ENCODE measurements at regions not wholly inside any gene's neighbourhood (a gene's known extent, or its start where the extent isn't known, plus 50 kb on each side); places are given as distances from the start of the nearest gene placed in this dataset.

DNA sequence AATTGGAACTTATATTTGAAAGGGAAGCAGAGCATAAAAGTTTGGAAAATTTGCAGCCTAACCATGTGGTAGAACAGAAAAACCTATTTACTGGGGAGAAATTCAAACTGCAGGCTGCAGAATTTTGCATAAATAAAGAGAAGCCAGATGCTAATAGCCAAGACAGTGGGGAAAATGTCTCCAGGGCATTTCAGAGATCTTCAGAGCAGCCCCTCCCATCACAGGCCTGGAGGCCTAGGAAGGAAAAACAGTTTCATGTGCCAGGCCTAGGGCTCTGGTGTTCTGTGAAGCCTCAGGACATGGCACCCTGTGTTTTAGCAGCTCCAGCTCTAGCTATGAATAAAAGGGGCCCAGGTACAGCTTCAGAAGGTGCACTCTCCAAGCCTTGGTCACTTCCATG lies 648.7 kb upstream of the FRG1 start:
- no peaks in the 10 kb centered on the region for H4K20me1 ChIP-seq (ENCODE audit: insufficient read depth, low read length)
- no peaks in the 10 kb centered on the region for H3K9me1 ChIP-seq (ENCODE audit: insufficient read depth, low read length)
- no TSS peak for BruUV-seq (replicated peaks)
- TF ChIP-seq, protein P1, sequence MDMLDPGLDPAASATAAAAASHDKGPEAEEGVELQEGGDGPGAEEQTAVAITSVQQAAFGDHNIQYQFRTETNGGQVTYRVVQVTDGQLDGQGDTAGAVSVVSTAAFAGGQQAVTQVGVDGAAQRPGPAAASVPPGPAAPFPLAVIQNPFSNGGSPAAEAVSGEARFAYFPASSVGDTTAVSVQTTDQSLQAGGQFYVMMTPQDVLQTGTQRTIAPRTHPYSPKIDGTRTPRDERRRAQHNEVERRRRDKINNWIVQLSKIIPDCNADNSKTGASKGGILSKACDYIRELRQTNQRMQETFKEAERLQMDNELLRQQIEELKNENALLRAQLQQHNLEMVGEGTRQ (IDR thresholded peaks at IDR 0.05; ENCODE audit: low read depth, low read length): no peak
- TF ChIP-seq RCOR1 (IDR thresholded peaks at IDR 0.05; ENCODE audit: insufficient replicate concordance, low read length) (no peak), RAD21 (IDR thresholded peaks at IDR 0.05; ENCODE audit: low read length) (no peak), BHLHE40 (IDR thresholded peaks at IDR 0.05; ENCODE audit: low read depth, low read length) (no peak), ELK1 (IDR thresholded peaks at IDR 0.05; ENCODE audit: borderline replicate concordance, low read depth, low read length) (no peak), SMC3 (IDR thresholded peaks at IDR 0.05; ENCODE audit: low read depth, low read length) (no peak), CEBPB (IDR thresholded peaks at IDR 0.05; ENCODE audit: low read depth, low read length) (no peak), MXI1 (IDR thresholded peaks at IDR 0.05; ENCODE audit: borderline replicate concordance, low read depth, low read length) (no peak), POLR2A (IDR thresholded peaks at IDR 0.05; ENCODE audit: low read depth, low read length) (no peak), NFE2L2 (IDR thresholded peaks at IDR 0.05; ENCODE audit: low read depth, low read length) (no peak), FOS (IDR thresholded peaks at IDR 0.05; ENCODE audit: low read depth, low read length) (no peak), MAFK (IDR thresholded peaks at IDR 0.05; ENCODE audit: low read depth, low read length) (no peak)
- TF ChIP-seq, protein P2, sequence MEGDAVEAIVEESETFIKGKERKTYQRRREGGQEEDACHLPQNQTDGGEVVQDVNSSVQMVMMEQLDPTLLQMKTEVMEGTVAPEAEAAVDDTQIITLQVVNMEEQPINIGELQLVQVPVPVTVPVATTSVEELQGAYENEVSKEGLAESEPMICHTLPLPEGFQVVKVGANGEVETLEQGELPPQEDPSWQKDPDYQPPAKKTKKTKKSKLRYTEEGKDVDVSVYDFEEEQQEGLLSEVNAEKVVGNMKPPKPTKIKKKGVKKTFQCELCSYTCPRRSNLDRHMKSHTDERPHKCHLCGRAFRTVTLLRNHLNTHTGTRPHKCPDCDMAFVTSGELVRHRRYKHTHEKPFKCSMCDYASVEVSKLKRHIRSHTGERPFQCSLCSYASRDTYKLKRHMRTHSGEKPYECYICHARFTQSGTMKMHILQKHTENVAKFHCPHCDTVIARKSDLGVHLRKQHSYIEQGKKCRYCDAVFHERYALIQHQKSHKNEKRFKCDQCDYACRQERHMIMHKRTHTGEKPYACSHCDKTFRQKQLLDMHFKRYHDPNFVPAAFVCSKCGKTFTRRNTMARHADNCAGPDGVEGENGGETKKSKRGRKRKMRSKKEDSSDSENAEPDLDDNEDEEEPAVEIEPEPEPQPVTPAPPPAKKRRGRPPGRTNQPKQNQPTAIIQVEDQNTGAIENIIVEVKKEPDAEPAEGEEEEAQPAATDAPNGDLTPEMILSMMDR (conservative IDR thresholded peaks at IDR 0.05; ENCODE audit: low read depth, low read length): no peak
- H2BK20ac ChIP-seq (ENCODE audit: low read depth, low read length): no peak overlapping the region
- H2BK15ac ChIP-seq (ENCODE audit: low read depth, low read length): no peak overlapping the region
- no peaks in the 10 kb centered on the region for H3K4me1 ChIP-seq (ENCODE audit: control insufficient read depth, insufficient read depth, low read length)
- no peak overlapping the region for H4K5ac ChIP-seq (ENCODE audit: low read depth, low read length)
- ChIA-PET CTCF (no interaction called here), POLR2A (ENCODE audit: unreplicated experiment) (no interaction called here)
- H2AK5ac ChIP-seq (ENCODE audit: low read depth, low read length): no peak overlapping the region
- H3K27me3 ChIP-seq (ENCODE audit: control insufficient read depth, insufficient read depth, low read length): no peaks in the 10 kb centered on the region
- H2AFZ ChIP-seq (replicated peaks; ENCODE audit: low read length, poor library complexity): no peak overlapping the region
- H3K79me1 ChIP-seq (ENCODE audit: low read depth in 1 of 2, low read length in 2 of 2): no peaks in the 10 kb centered on the region
- H2BK120ac ChIP-seq (ENCODE audit: low read depth, low read length): no peak overlapping the region
- no peak overlapping the region for H3K27ac ChIP-seq (ENCODE audit: insufficient read depth, low read length)
- H3K4me3 ChIP-seq (ENCODE audit: insufficient read depth, low read depth, low read length): no peak overlapping the region
- no peak overlapping the region for H3K56ac ChIP-seq (ENCODE audit: extremely low read depth, insufficient read depth, low read length)
- ATAC-seq (ENCODE audit: low read depth) (no peak), DNase-seq (no peak)
- H3K4me2 ChIP-seq (ENCODE audit: low read depth, low read length): no peak overlapping the region
- no peaks in the 10 kb centered on the region for H3K36me3 ChIP-seq (ENCODE audit: control insufficient read depth, insufficient read depth, low read length)
- H3K18ac ChIP-seq (ENCODE audit: low read depth, low read length): no peak overlapping the region
- no peak overlapping the region for H3K14ac ChIP-seq (replicated peaks; ENCODE audit: low read depth, low read length)
- H3K9ac ChIP-seq (ENCODE audit: low read depth, low read length): no peak overlapping the region
- no peak overlapping the region for H3K4ac ChIP-seq (ENCODE audit: low read depth, low read length)
- in situ Hi-C loops (cut with MboI; ENCODE audit: low sequenced_read_pairs): no loop called here
- no peak overlapping the region for H3K23ac ChIP-seq (ENCODE audit: low read depth, low read length)
- no peak overlapping the region for H2BK5ac ChIP-seq (ENCODE audit: low read depth, low read length, poor library complexity, severe bottlenecking)
- H4K91ac ChIP-seq (ENCODE audit: insufficient read depth, low read depth, low read length): no peak overlapping the region
- no peak overlapping the region for H4K8ac ChIP-seq (ENCODE audit: low read depth in 2 of 2, low read length in 2 of 2)
- intact Hi-C loops (cut with micrococcal nuclease): no loop called here
- no peaks in the 10 kb centered on the region for H3K9me3 ChIP-seq (ENCODE audit: control insufficient read depth, insufficient read depth, low read length)
- H2AK9ac ChIP-seq (replicated peaks; ENCODE audit: low read depth, low read length, poor library complexity): no peak overlapping the region
- dilution Hi-C loops (cut with HindIII; ENCODE audit: low sequenced_read_pairs, unreplicated experiment): no loop called here

All from IMR-90 (cell line).